HepG2 (cell line): ENCODE measurements at regions not wholly inside any gene's neighbourhood (a gene's known extent, or its start where the extent isn't known, plus 50 kb on each side); places are given as distances from the start of the nearest gene placed in this dataset.

Experiments
- ATAC-seq: fragments of 200-7000 bp; cut with Tn5 transposase; 3 replicates; pipeline ENCODE4 v1.9.1; 2020; ENCODE audit warnings: mild to moderate bottlenecking, moderate library complexity
- BruUV-seq: library from RNA; stranded (reverse); fragments of 400-500 nt; replicated peaks from 2 replicates; lab custom pipeline; 2021; lab: Mats Ljungman, UMichigan
- CTCF ChIA-PET: fragments of 300-600 bp; formaldehyde crosslinking; extraction: SDS; loops from one replicate; lab custom pipeline; 2021; ENCODE audit warnings: low total read pairs, inconsistent platforms, low intra/inter-chr PET ratio; lab: Yijun Ruan, JAX
- POLR2A ChIA-PET: fragments of 350-600 bp; sonication (Branson Sonifier 250); formaldehyde crosslinking; loops from one replicate; lab custom pipeline; 2020; ENCODE audit warnings: antibody characterized with exemption, inconsistent platforms; lab: Yijun Ruan, JAX
- DNase-seq: peaks from one replicate; pipeline ENCODE4 v3.0.0-alpha.2; 2015; ENCODE audit warnings: low spot score
- FAIRE-seq: peaks from 3 replicates; lab custom pipeline; 2011; peaks lifted over from hg19 to GRCh38; lab: Jason Lieb, UNC
- H2AFZ ChIP-seq: one replicate; pipeline ENCODE4 v1.6.1; 2011; ENCODE audit warnings: low read length, inconsistent platforms
- H3K27ac ChIP-seq: fragments of 300-600 bp; 3 replicates; pipeline ENCODE4 v1.8.0; 2011; ENCODE audit warnings: mixed run types, mild to moderate bottlenecking, mixed read lengths, low read length, inconsistent platforms; ENCODE audit not compliant: insufficient read depth; ENCODE audit errors: extremely low read length
- H3K27me3 ChIP-seq, 2 experiments: fragments of 200-600 bp in 1 of 2; 2 replicates in 1 of 2; 3 replicates in 1 of 2; pipeline versions ENCODE4 v1.6.0 to v1.8.0; 2011; ENCODE audit warnings: low read length in 2 of 2, mild to moderate bottlenecking in 2 of 2, moderate library complexity in 2 of 2, inconsistent platforms in 1 of 2; ENCODE audit not compliant: insufficient read depth in 2 of 2, control insufficient read depth in 1 of 2
- H3K36me3 ChIP-seq, 2 experiments: fragments of 200-600 bp in 1 of 2; replicated peaks in 1 of 2; 2 replicates in 1 of 2; 3 replicates in 1 of 2; pipeline versions ENCODE4 v1.5.1 to v1.8.0; 2011; ENCODE audit warnings: low read length in 2 of 2, inconsistent platforms in 1 of 2; ENCODE audit not compliant: insufficient read depth in 2 of 2, control insufficient read depth in 1 of 2
- H3K4me1 ChIP-seq: 2 replicates; pipeline ENCODE4 v1.5.1; 2012; ENCODE audit warnings: low read length, inconsistent platforms; ENCODE audit not compliant: insufficient read depth
- H3K4me2 ChIP-seq: 2 replicates; pipeline ENCODE4 v1.6.0; 2011; ENCODE audit warnings: low read depth, low read length, inconsistent platforms
- H3K4me3 ChIP-seq, 3 experiments: fragments of 200-600 bp in 1 of 3; sonication (generic), shearing (Covaris generic) in 1 of 3; replicated peaks in 1 of 3; 2 replicates each; pipeline ENCODE4 v1.5.1; 2011 to 2016; ENCODE audit warnings: low read length in 3 of 3, inconsistent platforms in 2 of 3, low read depth in 2 of 3, mild to moderate bottlenecking in 2 of 3, control low read depth in 1 of 3, mixed read lengths in 1 of 3; ENCODE audit not compliant: insufficient read depth in 1 of 3
- H3K79me2 ChIP-seq: one replicate; pipeline ENCODE4 v1.6.1; 2011; ENCODE audit warnings: low read length, inconsistent platforms; ENCODE audit not compliant: insufficient read depth
- H3K9ac ChIP-seq: 2 replicates; pipeline ENCODE4 v1.6.0; 2011; ENCODE audit warnings: mild to moderate bottlenecking, low read depth, low read length, inconsistent platforms; ENCODE audit not compliant: insufficient read depth
- H3K9me3 ChIP-seq: 2 replicates; pipeline ENCODE4 v1.5.1; 2012; ENCODE audit warnings: mild to moderate bottlenecking, low read length
- H4K20me1 ChIP-seq: 2 replicates; pipeline ENCODE4 v1.6.0; 2011; ENCODE audit warnings: inconsistent platforms, mild to moderate bottlenecking, low read length, moderate library complexity; ENCODE audit not compliant: insufficient read depth
- CCDC6 ChIP-seq: sonication (generic); formaldehyde crosslinking; IDR thresholded peaks from 2 replicates; pipeline ENCODE4 v1.8.1; 2022; ENCODE audit warnings: mild to moderate bottlenecking, missing genetic modification reagents, moderate library complexity
- DNMT3B ChIP-seq: conservative IDR thresholded peaks from 2 replicates; pipeline ENCODE4 v1.6.1; 2016; ENCODE audit warnings: missing biosample characterization, control low read depth
- NCOA5 ChIP-seq: sonication (generic); formaldehyde crosslinking; IDR thresholded peaks from 2 replicates; pipeline ENCODE4 v1.4.0; 2020; ENCODE audit warnings: missing genetic modification reagents
- PAF1 ChIP-seq: IDR thresholded peaks from 2 replicates; pipeline ENCODE4 v1.6.1; 2016; ENCODE audit warnings: missing genetic modification reagents, missing compliant biosample characterization
- SNAPC2 ChIP-seq: sonication (generic); formaldehyde crosslinking; IDR thresholded peaks from 2 replicates; pipeline ENCODE4 v1.8.1; 2022; ENCODE audit warnings: mild to moderate bottlenecking, missing genetic modification reagents
- YY1 ChIP-seq: IDR thresholded peaks from 2 replicates; pipeline ENCODE4 v1.6.1; 2011; ENCODE audit warnings: low read length, low read depth, moderate library complexity, mild to moderate bottlenecking; ENCODE audit not compliant: insufficient read depth, insufficient replicate concordance
- ZFP41 ChIP-seq: sonication (generic); formaldehyde crosslinking; IDR thresholded peaks from 2 replicates; pipeline ENCODE4 v1.4.0; 2020; ENCODE audit warnings: mild to moderate bottlenecking, missing genetic modification reagents, borderline replicate concordance
- ZIK1 ChIP-seq: sonication (generic); formaldehyde crosslinking; IDR thresholded peaks from 2 replicates; pipeline ENCODE4 v1.5.0; 2020; ENCODE audit warnings: mild to moderate bottlenecking, low read depth, missing genetic modification reagents, borderline replicate concordance
- ZNF282 ChIP-seq: fragments of 450-650 bp; IDR thresholded peaks from 2 replicates; pipeline ENCODE4 v1.6.1; 2018; ENCODE audit not compliant: partially characterized antibody
- ZNF335 ChIP-seq: sonication (generic); formaldehyde crosslinking; IDR thresholded peaks from 2 replicates; pipeline ENCODE4 v1.4.0; 2020; ENCODE audit warnings: missing genetic modification reagents
- ZNF709 ChIP-seq: sonication (generic); formaldehyde crosslinking; IDR thresholded peaks from 2 replicates; pipeline ENCODE4 v1.5.0; 2020; ENCODE audit warnings: mild to moderate bottlenecking, missing genetic modification reagents
- WGBS: methylation state at CpG from one replicate; pipeline ENCODE4 v1.1.6; 2017; ENCODE audit warnings: low lambda C conversion rate; 5-methylcytosine and 5-hydroxymethylcytosine counted together
- in situ Hi-C: cut with HindIII; loops from 2 replicates; pipeline ENCODE4 v1.10.0; 2017; ENCODE audit warnings: low pct_unique_long_range_greater_than_20kb; ENCODE audit not compliant: extremely low pct_ligation_motif_present
- intact Hi-C: fragments of 100-400 bp; cut with micrococcal nuclease; formaldehyde crosslinking; loops from one replicate; pipeline ENCODE4 v1.10.0; 2022; ENCODE audit not compliant: unreplicated experiment
- TF ChIP-seq, protein P1 (sequence below): IDR thresholded peaks from 2 replicates; pipeline ENCODE4 v1.6.1; 2016; ENCODE audit warnings: low read depth, missing genetic modification reagents, missing compliant biosample characterization
- TF ChIP-seq, protein P2 (sequence below): sonication (generic); formaldehyde crosslinking; IDR thresholded peaks from 2 replicates; pipeline ENCODE4 v1.4.0; 2020; ENCODE audit warnings: missing genetic modification reagents
- TF ChIP-seq, protein P3 (sequence below): sonication (generic); formaldehyde crosslinking; conservative IDR thresholded peaks from 2 replicates; pipeline ENCODE4 v1.8.0; 2022; ENCODE audit warnings: missing genetic modification reagents

DNA sequence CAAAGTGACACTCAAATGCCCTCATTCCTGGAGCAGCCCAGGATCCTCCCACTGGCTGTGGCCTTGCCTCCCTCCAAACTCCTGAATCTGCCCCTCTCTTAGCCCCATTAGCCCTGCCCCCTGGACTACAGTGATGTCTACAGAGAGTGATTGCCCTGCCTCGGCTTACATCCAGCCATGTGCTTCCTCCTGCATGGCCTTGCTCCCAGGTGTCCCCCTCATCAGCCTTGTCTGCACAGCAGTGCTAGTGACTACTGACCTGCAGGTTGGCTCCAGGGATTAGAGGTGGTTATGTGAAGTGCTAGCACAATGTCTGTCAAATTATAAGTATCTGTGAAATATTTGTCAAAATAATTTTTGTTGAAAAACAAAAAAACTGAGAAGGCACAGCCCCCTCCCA lies 259.1 kb upstream of the MYT1L start:
- intact Hi-C loops (no loop called here), in situ Hi-C loops (no loop called here)
- ChIA-PET CTCF (no interaction called here), POLR2A (no interaction called here)
- no peak overlapping the region for H3K4me3 ChIP-seq
- no peak overlapping the region for H3K27ac ChIP-seq
- no peak overlapping the region for H3K4me2 ChIP-seq
- TF ChIP-seq SNAPC2, result no peak
- TF ChIP-seq PAF1, result no peak
- TF ChIP-seq ZIK1 (CRISPR knock-in tag), result no peak
- no peak for TF ChIP-seq ZFP41 (CRISPR knock-in tag)
- TF ChIP-seq ZNF282, result no peak
- TF ChIP-seq ZNF709 (CRISPR knock-in tag), result no peak
- no peak for TF ChIP-seq DNMT3B (CRISPR knock-in tag)
- TF ChIP-seq, protein P1, sequence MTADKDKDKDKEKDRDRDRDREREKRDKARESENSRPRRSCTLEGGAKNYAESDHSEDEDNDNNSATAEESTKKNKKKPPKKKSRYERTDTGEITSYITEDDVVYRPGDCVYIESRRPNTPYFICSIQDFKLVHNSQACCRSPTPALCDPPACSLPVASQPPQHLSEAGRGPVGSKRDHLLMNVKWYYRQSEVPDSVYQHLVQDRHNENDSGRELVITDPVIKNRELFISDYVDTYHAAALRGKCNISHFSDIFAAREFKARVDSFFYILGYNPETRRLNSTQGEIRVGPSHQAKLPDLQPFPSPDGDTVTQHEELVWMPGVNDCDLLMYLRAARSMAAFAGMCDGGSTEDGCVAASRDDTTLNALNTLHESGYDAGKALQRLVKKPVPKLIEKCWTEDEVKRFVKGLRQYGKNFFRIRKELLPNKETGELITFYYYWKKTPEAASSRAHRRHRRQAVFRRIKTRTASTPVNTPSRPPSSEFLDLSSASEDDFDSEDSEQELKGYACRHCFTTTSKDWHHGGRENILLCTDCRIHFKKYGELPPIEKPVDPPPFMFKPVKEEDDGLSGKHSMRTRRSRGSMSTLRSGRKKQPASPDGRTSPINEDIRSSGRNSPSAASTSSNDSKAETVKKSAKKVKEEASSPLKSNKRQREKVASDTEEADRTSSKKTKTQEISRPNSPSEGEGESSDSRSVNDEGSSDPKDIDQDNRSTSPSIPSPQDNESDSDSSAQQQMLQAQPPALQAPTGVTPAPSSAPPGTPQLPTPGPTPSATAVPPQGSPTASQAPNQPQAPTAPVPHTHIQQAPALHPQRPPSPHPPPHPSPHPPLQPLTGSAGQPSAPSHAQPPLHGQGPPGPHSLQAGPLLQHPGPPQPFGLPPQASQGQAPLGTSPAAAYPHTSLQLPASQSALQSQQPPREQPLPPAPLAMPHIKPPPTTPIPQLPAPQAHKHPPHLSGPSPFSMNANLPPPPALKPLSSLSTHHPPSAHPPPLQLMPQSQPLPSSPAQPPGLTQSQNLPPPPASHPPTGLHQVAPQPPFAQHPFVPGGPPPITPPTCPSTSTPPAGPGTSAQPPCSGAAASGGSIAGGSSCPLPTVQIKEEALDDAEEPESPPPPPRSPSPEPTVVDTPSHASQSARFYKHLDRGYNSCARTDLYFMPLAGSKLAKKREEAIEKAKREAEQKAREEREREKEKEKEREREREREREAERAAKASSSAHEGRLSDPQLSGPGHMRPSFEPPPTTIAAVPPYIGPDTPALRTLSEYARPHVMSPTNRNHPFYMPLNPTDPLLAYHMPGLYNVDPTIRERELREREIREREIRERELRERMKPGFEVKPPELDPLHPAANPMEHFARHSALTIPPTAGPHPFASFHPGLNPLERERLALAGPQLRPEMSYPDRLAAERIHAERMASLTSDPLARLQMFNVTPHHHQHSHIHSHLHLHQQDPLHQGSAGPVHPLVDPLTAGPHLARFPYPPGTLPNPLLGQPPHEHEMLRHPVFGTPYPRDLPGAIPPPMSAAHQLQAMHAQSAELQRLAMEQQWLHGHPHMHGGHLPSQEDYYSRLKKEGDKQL (CRISPR knock-in tag), result no peak
- TF ChIP-seq NCOA5 (CRISPR knock-in tag), result no peak
- TF ChIP-seq, protein P2, sequence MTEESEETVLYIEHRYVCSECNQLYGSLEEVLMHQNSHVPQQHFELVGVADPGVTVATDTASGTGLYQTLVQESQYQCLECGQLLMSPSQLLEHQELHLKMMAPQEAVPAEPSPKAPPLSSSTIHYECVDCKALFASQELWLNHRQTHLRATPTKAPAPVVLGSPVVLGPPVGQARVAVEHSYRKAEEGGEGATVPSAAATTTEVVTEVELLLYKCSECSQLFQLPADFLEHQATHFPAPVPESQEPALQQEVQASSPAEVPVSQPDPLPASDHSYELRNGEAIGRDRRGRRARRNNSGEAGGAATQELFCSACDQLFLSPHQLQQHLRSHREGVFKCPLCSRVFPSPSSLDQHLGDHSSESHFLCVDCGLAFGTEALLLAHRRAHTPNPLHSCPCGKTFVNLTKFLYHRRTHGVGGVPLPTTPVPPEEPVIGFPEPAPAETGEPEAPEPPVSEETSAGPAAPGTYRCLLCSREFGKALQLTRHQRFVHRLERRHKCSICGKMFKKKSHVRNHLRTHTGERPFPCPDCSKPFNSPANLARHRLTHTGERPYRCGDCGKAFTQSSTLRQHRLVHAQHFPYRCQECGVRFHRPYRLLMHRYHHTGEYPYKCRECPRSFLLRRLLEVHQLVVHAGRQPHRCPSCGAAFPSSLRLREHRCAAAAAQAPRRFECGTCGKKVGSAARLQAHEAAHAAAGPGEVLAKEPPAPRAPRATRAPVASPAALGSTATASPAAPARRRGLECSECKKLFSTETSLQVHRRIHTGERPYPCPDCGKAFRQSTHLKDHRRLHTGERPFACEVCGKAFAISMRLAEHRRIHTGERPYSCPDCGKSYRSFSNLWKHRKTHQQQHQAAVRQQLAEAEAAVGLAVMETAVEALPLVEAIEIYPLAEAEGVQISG, result no peak
- no peak for TF ChIP-seq CCDC6
- no peak for TF ChIP-seq ZNF335
- TF ChIP-seq YY1, result no peak
- TF ChIP-seq, protein P3, sequence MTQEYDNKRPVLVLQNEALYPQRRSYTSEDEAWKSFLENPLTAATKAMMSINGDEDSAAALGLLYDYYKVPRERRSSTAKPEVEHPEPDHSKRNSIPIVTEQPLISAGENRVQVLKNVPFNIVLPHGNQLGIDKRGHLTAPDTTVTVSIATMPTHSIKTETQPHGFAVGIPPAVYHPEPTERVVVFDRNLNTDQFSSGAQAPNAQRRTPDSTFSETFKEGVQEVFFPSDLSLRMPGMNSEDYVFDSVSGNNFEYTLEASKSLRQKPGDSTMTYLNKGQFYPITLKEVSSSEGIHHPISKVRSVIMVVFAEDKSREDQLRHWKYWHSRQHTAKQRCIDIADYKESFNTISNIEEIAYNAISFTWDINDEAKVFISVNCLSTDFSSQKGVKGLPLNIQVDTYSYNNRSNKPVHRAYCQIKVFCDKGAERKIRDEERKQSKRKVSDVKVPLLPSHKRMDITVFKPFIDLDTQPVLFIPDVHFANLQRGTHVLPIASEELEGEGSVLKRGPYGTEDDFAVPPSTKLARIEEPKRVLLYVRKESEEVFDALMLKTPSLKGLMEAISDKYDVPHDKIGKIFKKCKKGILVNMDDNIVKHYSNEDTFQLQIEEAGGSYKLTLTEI (CRISPR knock-in tag), result no peak
- no peaks in the 10 kb centered on the region for H4K20me1 ChIP-seq
- no peak for FAIRE-seq
- BruUV-seq, result no TSS peak
- H3K27me3 ChIP-seq, result peaks cover 0 to 13% of the 10 kb centered on the region in 2 experiments; a peak in 2 of 5 replicates
- no peaks in the 10 kb centered on the region for H3K9me3 ChIP-seq
- no peak for DNase-seq
- no peak for ATAC-seq
- no peaks in the 10 kb centered on the region for H3K36me3 ChIP-seq
- H3K4me1 ChIP-seq, result no peaks in the 10 kb centered on the region
- no peaks in the 10 kb centered on the region for H3K79me2 ChIP-seq
- no peak overlapping the region for H2AFZ ChIP-seq
- 0% methylated on average over 1 of the region's 1 CpG for WGBS
- H3K9ac ChIP-seq, result no peak overlapping the region
